Cardiac muscle cell (in vitro differentiated cells and primary cell): ENCODE measurements at regions not wholly inside any gene's neighbourhood (a gene's known extent, or its start where the extent isn't known, plus 50 kb on each side); places are given as distances from the start of the nearest gene placed in this dataset.

ENCODE experiments used
- DNase-seq, 2 donors: peaks; one replicate each; pipeline versions ENCODE4 v3.0.0 to v3.0.0-alpha.2; 2010 to 2017; ENCODE audit warnings: low read depth in 1 of 2, low spot score in 1 of 2
- H3K27ac ChIP-seq: fragments of 200-600 bp; sonication (generic); 2 replicates; pipeline ENCODE4 v1.5.1; 2016
- H3K27me3 ChIP-seq: fragments of 200-600 bp; sonication (generic); 2 replicates; pipeline ENCODE4 v1.6.0; 2016; ENCODE audit warnings: control low read depth
- H3K36me3 ChIP-seq: fragments of 200-600 bp; sonication (generic); 2 replicates; pipeline ENCODE4 v1.5.1; 2016; ENCODE audit warnings: control low read depth
- H3K4me1 ChIP-seq: fragments of 200-600 bp; sonication (generic); 2 replicates; pipeline ENCODE4 v1.8.1; 2017; ENCODE audit warnings: low read depth, mild to moderate bottlenecking, mixed run types
- H3K4me3 ChIP-seq: fragments of 200-600 bp; sonication (generic); 2 replicates; pipeline ENCODE4 v1.5.1; 2016; ENCODE audit warnings: mild to moderate bottlenecking
- H3K9me3 ChIP-seq: fragments of 200-600 bp; sonication (generic); 2 replicates; pipeline ENCODE4 v1.5.1; 2017; ENCODE audit warnings: low read depth, mild to moderate bottlenecking, control low read depth
- CTCF ChIP-seq: IDR thresholded peaks from 2 replicates; pipeline ENCODE4 v1.5.1; 2012; ENCODE audit warnings: low read depth, mild to moderate bottlenecking, low read length

DNA sequence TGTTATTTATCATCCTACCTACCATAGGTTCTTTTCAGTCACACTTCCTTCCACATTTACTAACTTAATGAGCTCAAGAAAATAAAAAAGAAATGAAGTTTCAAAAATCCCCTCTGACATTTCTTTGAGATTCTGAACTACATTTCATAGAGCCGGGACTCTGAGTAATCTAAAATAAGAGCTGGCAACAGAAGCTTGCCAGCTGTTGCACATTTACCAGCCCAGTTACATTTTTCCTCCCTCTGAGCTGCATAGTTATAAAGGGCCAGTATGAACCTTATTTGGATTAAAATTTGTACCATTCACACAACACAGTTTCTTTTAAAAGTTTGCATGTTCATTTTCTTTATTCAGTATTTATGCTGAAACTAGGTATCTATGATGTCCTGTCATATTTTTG is 119.5 kb upstream of the CAV2 start:
- Histone ChIP-seq H3K36me3 (no peaks in the 10 kb centered on the region), H3K27ac (no peak overlapping the region), H3K9me3 (no peaks in the 10 kb centered on the region), H3K4me3 (no peak overlapping the region), H3K4me1 (no peaks in the 10 kb centered on the region), H3K27me3 (no peaks in the 10 kb centered on the region)
- no peak for TF ChIP-seq CTCF
- DNase-seq, result peak in 1 of 2 donors; percentile 63

DNA sequence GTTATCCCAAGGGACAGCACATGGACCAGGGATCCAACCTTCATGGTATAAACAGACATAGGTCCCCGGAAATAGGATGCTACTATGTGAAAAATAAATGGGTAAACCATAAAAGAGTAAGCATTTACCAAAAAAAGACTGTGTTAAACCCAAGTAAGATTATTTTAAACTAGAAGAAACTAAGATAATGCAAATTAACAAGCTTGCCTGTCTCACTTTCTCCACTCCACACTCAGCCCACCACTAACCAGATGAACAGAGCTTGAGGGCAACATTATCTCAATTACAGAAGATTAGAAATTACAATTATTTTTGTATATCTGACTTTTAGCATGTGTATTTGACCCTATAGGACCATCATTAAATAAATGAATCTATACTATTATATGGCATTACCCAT is 117.2 kb upstream of the CAV2 start:
- peaks cover 4% of the 10 kb centered on the region for H3K4me1 ChIP-seq
- no peak overlapping the region for H3K4me3 ChIP-seq
- no peak for DNase-seq
- no peaks in the 10 kb centered on the region for H3K27me3 ChIP-seq
- no peak overlapping the region for H3K27ac ChIP-seq
- H3K9me3 ChIP-seq, result no peaks in the 10 kb centered on the region
- no peaks in the 10 kb centered on the region for H3K36me3 ChIP-seq
- no peak for TF ChIP-seq CTCF

DNA sequence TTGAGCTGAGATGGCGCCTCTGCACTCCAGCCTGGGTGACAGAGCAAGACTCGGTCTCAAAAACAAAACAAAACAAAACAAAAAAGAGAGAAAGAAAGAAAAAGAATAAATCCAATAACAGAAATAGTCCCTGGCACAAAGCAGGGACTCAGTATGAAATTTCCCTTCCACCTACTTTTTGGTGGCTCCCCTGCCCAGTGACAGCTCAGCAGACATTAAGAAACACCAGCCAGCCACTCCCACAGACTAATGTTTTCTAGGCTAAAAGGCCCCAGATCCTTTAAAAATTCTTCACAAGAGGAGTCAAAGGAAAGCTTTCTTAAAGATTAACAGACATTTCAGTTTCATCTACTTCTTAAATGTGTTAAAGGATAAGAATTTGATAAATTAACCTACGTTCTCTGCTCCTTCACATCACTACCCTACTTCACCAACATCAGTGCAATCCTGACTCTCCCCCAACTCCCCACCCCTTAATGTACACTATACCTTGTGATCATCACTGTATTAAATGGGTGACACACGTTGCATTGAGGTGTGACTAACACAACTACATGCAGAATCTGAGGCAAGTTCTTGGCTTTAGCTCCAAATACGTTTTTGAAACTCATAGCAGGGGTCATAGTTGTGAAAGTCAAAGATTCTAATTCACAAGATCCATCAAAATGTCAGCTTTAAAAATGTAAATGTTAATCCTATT is 114.5 kb upstream of the CAV2 start:
- TF ChIP-seq CTCF, result no peak
- H3K36me3 ChIP-seq, result no peaks in the 10 kb centered on the region
- H3K4me1 ChIP-seq, result peaks cover 4% of the 10 kb centered on the region

DNA sequence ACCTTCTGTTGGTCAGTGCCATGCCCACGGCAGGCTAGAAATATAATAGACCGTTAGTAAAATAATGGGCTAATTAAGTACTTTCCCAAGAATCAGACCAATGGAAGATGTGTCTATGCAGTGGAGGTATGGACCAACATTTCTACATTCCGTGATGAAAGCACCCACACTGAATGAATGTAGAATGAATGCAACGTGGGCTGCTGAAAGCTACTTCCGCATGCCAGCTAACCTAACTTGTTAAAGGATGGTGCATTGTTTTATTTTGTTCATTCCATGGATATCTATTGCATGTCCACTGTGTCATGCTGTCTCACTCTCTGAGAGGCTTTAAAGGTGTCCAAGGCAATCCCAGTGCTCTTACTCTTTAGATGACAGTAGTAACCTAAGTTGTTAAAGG is 112.9 kb upstream of the CAV2 start:
- H3K4me1 ChIP-seq, result peaks cover 4% of the 10 kb centered on the region
- no peak for DNase-seq
- H3K9me3 ChIP-seq, result no peaks in the 10 kb centered on the region

More for the DNA sequence above, 114.5 kb upstream of the CAV2 start:
- Histone ChIP-seq H3K9me3 (no peaks in the 10 kb centered on the region), H3K27ac (no peak overlapping the region), H3K4me3 (no peak overlapping the region), H3K27me3 (no peaks in the 10 kb centered on the region)
- DNase-seq, result no peak

GRCh38 chr7:116390363-116390762 is 109.2 kb upstream of the CAV2 start:
- no peak for TF ChIP-seq CTCF
- peaks cover 9% of the 10 kb centered on the region for H3K4me1 ChIP-seq
- H3K4me3 ChIP-seq, result no peak overlapping the region
- DNase-seq, result no peak
- H3K27me3 ChIP-seq, result no peaks in the 10 kb centered on the region
- no peak overlapping the region for H3K27ac ChIP-seq
- H3K9me3 ChIP-seq, result no peaks in the 10 kb centered on the region
- H3K36me3 ChIP-seq, result no peaks in the 10 kb centered on the region

More for the DNA sequence above, 112.9 kb upstream of the CAV2 start:
- Histone ChIP-seq H3K27me3 (no peaks in the 10 kb centered on the region), H3K27ac (no peak overlapping the region), H3K36me3 (no peaks in the 10 kb centered on the region), H3K4me3 (no peak overlapping the region)
- TF ChIP-seq CTCF, result no peak
